CMK (cell line): ENCODE measurements at regions not wholly inside any gene's neighbourhood (a gene's known extent, or its start where the extent isn't known, plus 50 kb on each side); places are given as distances from the start of the nearest gene placed in this dataset.
A peak's percentile ranks its signal among the peaks of the same experiment; 100 is the strongest.

ENCODE experiments used
- DNase-seq: peaks from one replicate; pipeline ENCODE4 v3.0.0-alpha.2; 2010; ENCODE audit warnings: low read depth

DNA sequence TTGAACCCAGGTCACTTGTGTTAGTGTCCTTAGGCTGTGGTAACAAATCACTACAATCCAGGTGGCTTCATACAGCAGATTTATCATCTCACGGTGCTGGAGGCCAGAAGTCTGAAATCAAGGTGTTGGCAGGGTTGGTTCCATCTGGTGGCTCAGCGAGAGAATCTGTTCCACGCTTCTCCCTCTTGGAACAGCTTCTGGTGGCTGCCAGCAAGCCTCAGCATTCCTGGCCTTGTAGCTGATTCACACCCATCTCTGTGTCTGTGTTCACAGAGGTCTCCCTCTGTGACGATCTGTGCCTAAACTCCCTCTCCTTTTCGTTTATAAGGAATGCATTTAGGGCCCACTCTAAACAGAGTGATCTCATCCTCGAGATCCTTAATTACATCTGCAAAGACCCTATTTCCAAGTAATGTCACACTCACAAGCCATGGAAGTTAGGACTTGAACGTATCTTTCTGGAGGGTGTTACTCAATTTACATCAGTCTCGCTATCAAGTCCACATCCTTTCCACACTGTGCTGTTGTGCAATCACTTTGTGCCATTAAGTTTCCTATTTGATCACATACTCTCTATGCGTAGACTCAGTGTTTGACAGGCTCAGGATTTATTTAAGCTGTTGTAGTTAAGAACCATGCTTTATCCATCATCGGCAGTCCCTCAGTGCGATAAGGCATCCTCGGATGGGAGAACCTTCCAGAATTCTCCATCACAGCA lies 164.4 kb downstream of the SOCS6 start:
- DNase-seq = no peak

DNA sequence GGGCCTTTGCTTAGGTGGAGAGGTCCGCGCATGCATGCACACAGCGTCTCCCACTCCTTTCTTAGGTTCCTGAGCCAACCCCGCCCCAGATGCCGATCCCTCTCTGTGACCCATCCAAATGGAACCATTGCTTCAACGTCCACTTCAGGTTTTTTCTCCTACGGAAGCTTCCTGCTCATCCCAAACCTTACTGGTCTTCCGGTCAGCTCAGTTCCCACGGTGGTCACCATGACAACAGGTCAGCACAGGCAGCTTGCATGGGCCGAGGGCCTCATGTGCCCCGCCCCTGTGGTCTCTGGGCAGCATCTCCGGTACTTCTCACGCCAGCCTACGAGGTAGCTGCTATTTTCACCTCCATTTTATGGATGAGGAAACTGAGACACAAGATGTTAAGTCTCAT lies 163.7 kb downstream of the SOCS6 start:
- DNase-seq = no peak

DNA sequence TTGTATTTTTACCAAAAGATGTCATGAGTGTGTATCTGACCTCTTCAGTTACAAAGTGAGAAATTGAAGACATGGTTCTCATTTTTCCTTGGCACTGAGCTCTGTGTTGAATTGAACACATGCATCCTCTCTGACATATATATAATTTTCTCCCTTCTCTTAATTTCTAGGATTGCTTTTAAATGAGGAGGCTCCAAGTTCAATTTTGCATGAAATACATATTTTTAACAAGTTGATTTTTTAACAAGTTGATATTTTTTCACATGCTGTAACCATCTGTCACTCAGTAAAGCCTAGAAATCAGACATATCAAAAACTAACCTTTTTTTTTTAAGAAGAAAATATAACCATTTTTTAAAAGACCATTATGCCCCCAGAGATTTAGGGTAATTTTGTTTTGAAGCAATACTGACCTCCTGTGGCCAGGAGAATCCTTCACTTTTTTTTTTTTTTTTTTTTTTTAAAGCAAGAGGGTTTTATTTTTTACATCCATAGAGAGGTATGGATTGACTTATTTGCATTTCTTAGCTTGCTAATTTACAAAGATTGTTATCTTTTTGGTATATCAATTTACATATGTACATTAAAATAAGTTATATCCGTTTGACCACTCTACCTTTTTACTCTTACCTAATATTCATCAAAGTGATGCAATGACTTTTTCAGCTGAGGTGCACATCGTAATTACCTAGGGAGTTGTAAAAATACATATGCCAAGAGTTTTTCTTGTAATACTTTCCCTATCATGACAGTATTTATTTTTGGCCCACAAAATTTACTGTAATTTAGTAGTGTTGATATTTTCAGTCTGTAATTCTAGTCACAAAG lies 161.8 kb downstream of the SOCS6 start:
- no peak for DNase-seq

DNA sequence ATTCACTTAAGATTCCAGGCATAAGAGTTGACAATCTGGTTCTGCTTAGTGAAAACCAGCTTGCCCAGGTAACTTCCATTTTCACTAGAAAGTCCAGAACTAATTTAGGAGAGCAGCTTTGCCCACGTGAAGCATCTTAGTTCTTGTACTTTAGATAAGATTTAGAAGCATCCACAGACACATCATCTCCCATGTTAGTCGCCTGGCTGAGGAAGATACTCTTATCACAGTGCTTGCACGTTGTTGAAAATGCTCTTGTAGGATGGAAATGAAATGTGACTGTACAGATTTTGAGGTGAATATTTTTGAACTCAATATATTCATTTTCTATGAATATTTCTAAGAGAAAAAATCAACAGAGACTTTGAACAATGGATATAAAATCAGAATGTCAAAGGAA lies 159.7 kb downstream of the SOCS6 start:
- peak; percentile 47 for DNase-seq

DNA sequence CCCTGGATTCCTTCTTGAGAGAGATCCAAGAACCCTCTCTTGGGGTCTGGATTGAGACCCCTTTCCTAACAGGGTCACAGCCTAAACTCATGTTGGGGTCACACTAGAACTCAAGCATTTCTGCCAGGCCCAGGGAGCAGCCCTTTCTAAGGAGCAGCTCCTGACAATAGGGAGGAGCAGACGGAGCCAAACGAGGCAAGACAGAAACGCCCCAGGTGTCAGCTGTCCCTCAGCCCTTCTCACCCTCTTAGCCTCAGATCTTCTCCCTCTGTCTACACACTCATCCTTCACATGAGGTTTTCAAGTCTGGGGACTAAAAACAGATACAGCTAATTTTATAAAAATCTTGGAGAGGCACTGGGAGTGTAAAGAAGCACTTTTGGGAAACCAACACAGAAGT lies 157.2 kb downstream of the SOCS6 start:
- DNase-seq = no peak

DNA sequence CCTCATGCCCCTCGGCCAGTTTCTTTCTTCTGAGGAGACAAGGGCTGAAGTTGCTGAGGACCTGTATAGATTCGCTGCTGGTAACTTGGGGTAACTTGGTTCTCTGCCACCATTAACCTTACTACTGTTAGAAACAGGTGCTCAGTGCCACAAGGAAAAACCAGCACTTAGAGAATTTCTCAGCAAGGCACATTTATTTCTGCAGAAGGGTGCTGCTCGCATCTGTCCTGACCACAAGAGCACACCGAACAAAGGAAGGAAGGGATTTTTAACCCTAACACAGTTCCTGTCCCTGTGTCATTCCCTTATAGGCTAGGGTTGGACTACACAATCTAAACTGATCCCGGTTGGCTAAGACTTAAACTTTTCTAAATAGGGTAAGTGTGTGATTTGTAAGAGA lies 154.1 kb downstream of the SOCS6 start:
- no peak for DNase-seq

DNA sequence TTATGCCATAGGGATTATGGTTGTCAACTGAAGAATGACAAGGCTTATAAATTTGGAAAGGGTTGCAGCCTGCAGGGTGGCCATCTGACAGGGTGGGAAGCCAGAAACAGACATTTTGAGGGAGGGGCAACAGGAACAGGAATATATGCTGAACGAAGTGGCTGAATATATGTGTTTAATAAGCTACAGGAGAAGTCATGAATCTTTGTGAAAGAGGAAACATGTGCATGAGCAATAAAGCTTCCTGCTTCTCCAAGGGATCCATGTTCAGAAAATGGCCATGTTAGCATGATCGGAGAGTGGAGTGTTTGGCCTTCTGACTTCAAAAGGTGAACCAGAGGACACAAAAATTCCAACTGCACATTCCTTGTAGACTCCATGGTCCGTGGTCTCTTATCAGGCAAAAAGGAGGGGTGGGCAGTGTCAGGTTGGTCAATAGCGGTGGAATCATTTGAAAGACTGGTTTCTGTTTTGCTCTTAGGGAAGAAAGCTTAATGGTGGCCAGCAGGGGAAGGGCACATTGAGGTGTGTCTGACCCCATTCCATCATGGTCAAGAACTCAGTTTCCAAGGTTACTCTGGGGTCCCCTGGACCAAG lies 144.1 kb downstream of the SOCS6 start:
- DNase-seq = no peak

DNA sequence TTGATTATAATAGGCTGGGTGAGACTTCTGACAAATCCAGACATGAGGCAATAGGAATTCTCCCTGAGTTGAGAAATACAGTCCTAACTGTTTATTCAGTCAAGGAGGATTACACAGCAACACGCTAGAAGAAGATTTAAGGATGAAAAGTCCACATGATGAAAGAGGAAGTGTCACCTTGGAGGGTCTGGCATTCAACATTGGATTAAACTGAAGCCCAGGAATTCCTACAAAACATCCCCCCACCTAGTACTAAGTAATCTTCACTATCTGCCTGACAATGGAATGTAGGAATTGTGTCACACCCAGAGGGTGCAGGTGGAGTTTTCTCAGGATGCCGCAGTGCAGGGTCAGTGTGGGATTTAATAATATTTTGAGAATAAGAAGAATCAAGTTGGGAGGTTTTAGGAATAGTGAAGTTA lies 142.4 kb downstream of the SOCS6 start:
- DNase-seq = no peak

DNA sequence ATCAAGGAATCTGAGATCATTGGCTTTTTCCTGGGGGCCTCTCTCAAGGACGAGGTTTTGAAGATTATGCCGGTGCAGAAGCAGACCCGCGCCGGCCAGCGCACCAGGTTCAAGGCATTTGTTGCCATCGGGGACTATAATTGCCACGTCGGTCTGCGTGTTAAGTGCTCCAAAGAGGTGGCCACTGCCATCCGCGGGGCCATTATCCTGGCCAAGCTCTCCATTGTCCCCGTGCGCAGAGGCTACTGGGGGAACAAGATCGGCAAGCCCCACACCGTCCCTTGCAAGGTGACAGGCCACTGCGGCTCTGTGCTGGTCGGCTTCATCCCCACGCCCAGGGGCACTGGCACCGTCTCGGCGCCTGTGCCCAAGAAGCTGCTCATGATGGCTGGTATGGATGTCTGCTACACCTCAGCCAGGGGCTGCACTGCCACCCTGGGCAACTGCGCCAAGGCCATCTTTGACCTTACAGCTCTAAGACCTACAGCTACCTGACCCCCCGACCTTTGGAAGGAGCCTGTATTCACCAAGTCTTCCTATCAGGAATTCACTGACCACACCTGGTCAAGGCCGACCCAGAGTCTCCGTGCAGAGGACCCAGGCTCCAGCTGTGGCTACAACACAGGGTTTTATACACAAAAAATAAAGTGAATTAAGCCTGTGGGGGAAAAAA lies 141.8 kb downstream of the SOCS6 start:
- DNase-seq = no peak

DNA sequence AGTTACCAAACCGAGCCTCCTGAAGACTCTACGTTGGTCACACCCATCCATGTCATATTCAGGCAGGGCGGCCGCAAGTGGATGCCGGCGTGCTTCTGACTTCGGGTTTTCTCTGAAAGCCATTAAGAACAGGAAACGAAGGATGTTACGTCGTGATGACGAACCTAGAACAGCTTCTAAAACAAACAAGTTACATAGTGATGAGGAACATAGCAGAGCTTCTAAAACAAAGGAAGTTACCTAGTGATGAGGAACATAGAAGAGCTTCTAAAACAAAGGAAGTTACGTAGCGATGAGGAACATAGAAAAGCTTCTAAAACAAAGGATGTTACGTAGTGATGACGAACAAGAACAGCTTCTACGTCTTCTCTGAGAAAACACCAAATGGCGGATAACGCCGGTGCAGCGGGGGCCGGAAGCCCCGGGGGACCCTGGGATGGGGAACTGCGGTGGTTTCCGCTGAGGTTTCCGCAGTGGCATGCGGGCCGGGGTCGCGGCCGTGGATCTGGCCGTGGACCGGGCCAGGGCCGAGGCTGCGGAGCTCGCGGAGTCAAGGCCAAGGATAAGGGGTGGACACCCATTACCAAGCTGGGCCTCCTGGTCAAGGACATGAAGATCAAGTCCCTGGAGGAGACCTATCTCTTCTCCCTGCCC lies 141.1 kb downstream of the SOCS6 start:
- DNase-seq = no peak

DNA sequence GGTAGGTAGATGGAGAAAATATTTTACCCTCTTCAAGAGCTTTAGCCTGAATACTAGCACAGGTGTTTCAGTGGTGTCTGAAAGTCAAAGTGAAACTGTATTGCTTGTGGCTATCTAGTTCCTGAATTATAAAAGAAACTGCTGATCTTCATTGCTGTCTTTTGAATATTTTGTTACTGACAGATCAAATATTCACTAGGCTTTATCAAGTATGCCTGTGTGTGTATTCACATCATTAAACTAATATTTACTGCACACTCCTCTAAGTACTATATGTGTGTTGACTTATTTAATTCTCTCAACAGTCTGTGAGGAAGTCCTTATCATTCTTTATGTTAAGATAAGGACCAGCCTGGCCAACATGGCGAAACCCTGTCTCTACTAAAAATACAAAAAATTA lies 139.6 kb downstream of the SOCS6 start:
- no peak for DNase-seq

DNA sequence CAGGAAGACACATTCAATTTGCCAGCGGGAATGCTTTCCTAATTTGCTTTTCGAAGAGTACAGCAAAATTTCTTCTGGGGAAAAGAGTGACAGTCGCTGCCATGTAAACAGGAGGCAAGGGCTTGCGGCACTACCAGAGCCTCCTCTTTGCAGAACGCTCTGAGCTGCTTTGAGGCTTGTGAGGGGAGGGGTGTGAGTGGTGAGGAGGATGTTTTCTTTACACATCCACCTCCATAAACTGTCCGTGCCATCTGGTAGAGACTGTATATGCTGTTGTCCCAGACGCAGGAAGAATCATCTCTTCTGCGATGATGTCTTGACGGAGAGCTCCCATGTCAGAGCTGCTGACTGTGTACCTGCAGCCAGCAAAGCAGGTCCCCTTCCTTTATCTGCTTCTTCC lies 138.0 kb downstream of the SOCS6 start:
- DNase-seq = no peak

DNA sequence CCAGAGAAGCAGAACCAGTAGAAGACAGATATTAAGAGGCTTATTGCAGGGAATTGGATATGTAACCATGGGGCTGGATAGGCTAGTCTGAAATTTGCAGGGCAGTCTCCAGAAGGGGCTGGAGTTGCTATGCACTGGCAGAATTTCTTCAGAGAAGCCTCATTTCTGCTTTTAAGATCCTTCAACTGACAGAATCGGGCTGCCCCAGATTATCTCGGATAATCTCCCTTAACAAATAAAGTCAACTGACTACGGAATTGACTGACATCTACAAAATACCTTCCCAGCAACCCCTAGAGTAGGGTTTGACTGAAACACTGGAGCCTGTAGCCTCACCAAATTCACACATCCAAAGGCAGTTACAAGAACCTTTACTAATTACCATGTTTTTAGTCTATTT lies 136.4 kb downstream of the SOCS6 start:
- DNase-seq = no peak

DNA sequence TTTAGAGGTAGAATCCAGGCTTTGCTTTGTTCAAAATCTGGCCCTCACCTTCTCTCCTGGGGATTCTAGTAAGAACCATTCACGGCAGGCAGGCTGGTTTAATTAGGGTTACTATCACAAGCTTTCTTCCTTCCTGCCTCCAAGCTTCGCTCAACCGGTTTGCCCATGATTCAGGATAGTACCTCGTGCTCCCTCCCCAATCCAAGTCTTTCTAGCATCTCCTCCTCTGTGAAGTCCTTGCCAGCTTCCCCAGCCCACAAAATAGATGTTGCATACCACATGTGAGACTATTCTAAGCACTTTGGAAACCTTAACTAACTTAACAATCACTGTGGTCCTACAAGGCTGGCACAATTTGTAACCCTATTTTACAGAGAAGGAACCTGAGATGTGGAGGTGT lies 135.1 kb downstream of the SOCS6 start:
- no peak for DNase-seq

DNA sequence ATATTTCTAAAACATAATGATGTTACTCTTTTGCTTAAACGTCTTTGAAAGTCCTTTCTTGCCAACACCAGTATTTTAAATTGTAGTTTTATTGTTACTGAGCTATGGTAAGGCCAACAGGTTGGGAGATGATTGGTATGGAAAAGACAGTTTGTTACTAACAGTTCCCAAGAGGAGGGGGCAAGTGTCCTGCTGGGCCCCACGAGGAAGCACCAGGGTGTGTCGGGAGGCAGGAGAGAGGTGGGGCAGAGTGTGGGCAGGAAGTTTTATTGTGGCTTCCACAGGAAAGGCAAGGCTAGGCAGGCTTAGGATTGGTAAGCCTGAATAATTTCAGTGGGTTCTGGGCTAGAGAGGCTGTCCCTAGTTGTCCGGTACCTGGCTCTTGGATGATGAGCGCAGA lies 134.3 kb downstream of the SOCS6 start:
- DNase-seq = no peak

DNA sequence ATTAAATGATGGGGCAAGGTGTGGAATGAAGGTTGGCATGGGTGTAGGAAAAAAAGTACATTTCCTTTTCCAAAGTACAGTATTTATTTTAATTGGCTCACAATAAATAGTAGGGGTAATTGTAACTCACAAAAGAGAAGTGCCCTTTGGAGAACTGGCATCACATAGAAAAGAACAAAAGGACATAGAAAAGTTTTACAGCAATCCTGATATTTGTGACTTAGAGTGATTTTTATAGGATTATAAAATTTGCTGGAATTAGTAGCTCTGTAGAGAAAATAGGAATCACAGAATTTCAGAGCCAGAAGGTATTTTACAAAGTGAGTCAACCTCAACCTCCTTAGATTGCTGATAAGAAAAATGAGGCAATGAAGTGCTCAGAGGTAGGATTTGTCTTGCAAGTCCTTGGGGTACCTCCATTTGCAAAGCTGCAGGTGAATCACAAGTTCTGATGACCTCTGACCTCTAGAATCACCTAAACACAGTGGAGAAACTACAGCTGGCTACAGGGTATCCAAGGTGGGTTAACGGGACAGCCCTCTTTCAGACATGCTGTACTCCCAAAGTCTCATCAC lies 133.6 kb downstream of the SOCS6 start:
- DNase-seq = no peak

DNA sequence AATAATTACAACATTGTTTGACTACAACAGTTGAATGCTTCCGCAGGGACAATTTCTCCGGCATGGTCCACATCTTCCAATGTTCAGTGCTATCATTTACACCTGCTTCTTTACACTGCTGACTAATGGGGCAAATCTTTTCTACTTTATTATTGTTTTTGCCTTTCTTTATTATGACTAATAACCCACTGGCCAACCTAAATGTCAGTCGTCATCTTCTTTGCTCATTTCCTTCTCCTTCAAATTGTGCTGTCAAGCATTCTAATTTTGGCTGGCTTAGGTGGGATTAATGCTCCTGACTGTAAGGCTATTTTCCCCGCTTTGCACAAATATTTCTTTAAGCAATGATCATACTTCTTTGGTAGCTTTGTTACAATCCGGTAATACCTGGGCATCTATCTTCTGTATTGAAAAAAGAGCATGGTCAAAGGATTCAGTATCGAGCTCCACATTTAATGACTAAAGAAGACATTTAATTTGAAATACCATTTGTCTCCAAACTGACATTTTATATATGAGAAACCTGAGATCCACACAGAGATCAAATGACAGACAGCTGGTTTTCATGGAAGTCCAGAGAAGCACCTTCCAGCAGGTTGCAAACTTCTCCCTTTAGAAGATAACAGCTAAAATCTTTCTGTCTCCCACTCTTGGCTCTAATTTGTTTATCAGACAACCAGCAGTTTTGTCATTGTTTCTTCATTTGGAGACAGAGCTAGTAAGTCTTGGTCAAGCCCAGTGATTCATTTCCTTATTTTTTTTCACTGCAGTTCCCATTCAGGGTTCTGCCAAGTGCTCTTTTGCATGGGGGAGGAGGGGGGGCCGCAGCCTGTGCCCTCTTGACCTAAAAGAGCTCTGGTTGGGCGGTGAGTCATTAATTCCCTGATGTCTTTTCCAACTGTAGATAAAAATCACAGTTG lies 132.9 kb downstream of the SOCS6 start:
- DNase-seq = no peak

DNA sequence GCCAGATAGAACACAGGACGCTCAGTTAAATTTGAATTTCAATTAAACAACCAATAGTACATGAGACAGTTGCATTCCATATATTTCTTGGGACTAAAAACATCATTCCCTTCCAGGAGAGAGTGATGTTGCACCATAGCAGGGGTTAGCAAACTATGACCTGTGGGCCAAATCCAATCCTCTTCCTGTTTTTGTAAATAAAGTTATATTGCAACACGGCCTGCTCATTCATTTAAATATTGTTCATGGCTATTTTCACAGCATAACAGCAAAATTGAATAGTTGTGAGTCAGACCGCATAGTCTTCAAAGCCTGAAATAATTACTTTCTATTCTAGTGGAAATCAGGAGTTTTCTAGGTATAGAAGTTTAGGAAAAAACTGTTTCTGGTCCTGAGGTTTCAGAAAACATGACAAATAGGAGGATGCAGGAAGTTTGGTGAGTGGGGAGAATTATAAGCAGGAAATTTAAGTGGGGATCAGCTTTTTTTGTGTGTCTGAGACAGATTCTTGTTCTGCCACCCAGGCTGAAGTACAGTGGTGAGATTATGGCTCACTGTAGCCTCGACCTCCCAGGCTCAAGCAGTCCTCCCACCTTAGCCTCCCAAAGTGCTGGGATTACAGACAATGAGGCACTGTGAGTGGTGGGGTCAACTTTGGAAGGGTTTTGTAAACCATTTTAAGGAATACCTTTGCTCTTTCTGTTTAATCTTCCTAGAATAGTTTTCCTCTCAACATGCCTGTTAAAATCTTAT lies 131.5 kb downstream of the SOCS6 start:
- no peak for DNase-seq

DNA sequence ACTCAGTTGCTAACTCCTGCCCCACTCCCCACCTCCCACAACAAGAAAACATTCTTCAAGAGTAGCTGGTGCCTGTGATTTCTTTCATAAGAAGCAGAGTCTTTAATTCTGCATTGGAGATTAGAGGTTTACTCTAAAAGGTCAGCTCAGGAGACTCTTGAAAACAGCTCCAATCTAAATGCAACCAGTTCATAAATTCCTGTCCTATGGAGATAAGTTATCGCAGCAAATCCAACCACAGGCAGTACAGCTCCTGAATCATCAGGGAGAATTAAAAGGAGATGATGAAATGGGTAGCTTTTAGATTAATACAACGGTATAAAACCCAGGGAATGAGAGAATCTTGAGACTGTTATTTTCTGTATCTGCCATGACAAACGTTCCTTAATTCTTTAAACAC lies 130.7 kb downstream of the SOCS6 start:
- DNase-seq = no peak
